IMR-90 (cell line): ENCODE measurements at regions not wholly inside any gene's neighbourhood (a gene's known extent, or its start where the extent isn't known, plus 50 kb on each side); places are given as distances from the start of the nearest gene placed in this dataset.
A peak's percentile ranks its signal among the peaks of the same experiment; 100 is the strongest.

Experiments
- ATAC-seq: fragments of 200-7000 bp; cut with Tn5 transposase; 2 replicates; pipeline ENCODE4 v1.9.1; 2020; ENCODE audit warnings: low read depth, mild to moderate bottlenecking, moderate library complexity
- BruUV-seq: library from RNA; stranded (reverse); fragments of 400-500 nt; replicated peaks from 2 replicates; lab custom pipeline; 2021; lab: Mats Ljungman, UMichigan
- CTCF ChIA-PET: fragments of 300-600 bp; formaldehyde crosslinking; extraction: SDS; loops from one replicate; lab custom pipeline; 2021; ENCODE audit warnings: antibody characterized with exemption; lab: Yijun Ruan, JAX
- POLR2A ChIA-PET: fragments of 300-600 bp; sonication (Branson Sonifier 250); formaldehyde crosslinking; loops from one replicate; lab custom pipeline; 2022; ENCODE audit warnings: antibody characterized with exemption; ENCODE audit not compliant: unreplicated experiment; lab: Charles Lee
- DNase-seq: peaks from one replicate; pipeline ENCODE4 v3.0.0; 2013
- H2AFZ ChIP-seq: replicated peaks from 2 replicates; pipeline ENCODE3; 2013; ENCODE audit warnings: low read length, mild to moderate bottlenecking; ENCODE audit not compliant: poor library complexity
- H2AK5ac ChIP-seq: 2 replicates; pipeline ENCODE4 v1.6.1; 2013; ENCODE audit warnings: low read depth, low read length, inconsistent platforms
- H2AK9ac ChIP-seq: replicated peaks from 2 replicates; pipeline ENCODE3; 2013; ENCODE audit warnings: mild to moderate bottlenecking, low read depth, low read length, moderate library complexity; ENCODE audit not compliant: poor library complexity
- H2BK120ac ChIP-seq: 2 replicates; pipeline ENCODE4 v1.6.1; 2013; ENCODE audit warnings: low read depth, low read length, inconsistent platforms
- H2BK15ac ChIP-seq: 3 replicates; pipeline ENCODE4 v1.6.1; 2013; ENCODE audit warnings: low read depth, low read length, inconsistent platforms
- H2BK20ac ChIP-seq: 2 replicates; pipeline ENCODE4 v1.6.1; 2013; ENCODE audit warnings: low read depth, mild to moderate bottlenecking, inconsistent platforms, low read length, moderate library complexity
- H2BK5ac ChIP-seq: 2 replicates; pipeline ENCODE4 v1.6.1; 2013; ENCODE audit warnings: mild to moderate bottlenecking, low read depth, low read length, inconsistent platforms; ENCODE audit not compliant: poor library complexity, severe bottlenecking
- H3K14ac ChIP-seq: replicated peaks from 2 replicates; pipeline ENCODE4 v1.6.1; 2013; ENCODE audit warnings: low read depth, low read length, inconsistent platforms
- H3K18ac ChIP-seq: 2 replicates; pipeline ENCODE4 v1.6.1; 2013; ENCODE audit warnings: low read depth, low read length, control low read depth
- H3K23ac ChIP-seq: 2 replicates; pipeline ENCODE4 v1.6.1; 2013; ENCODE audit warnings: low read depth, low read length, inconsistent platforms
- H3K27ac ChIP-seq: 2 replicates; pipeline ENCODE4 v1.5.1; 2013; ENCODE audit warnings: mild to moderate bottlenecking, control low read depth, low read length; ENCODE audit not compliant: insufficient read depth
- H3K27me3 ChIP-seq: 2 replicates; pipeline ENCODE4 v1.6.1; 2013; ENCODE audit warnings: low read length; ENCODE audit not compliant: control insufficient read depth, insufficient read depth
- H3K36me3 ChIP-seq: 2 replicates; pipeline ENCODE4 v1.6.1; 2013; ENCODE audit warnings: low read length, mixed read lengths; ENCODE audit not compliant: control insufficient read depth, insufficient read depth
- H3K4ac ChIP-seq: 2 replicates; pipeline ENCODE4 v1.6.1; 2013; ENCODE audit warnings: low read depth, low read length, inconsistent platforms
- H3K4me1 ChIP-seq: 2 replicates; pipeline ENCODE4 v1.6.1; 2013; ENCODE audit warnings: low read length, mixed read lengths; ENCODE audit not compliant: control insufficient read depth, insufficient read depth
- H3K4me2 ChIP-seq: 2 replicates; pipeline ENCODE4 v1.6.1; 2013; ENCODE audit warnings: low read depth, mild to moderate bottlenecking, control low read depth, low read length, moderate library complexity
- H3K4me3 ChIP-seq: 2 replicates; pipeline ENCODE4 v1.5.1; 2013; ENCODE audit warnings: low read depth, mild to moderate bottlenecking, control low read depth, low read length, moderate library complexity; ENCODE audit not compliant: insufficient read depth
- H3K56ac ChIP-seq: 2 replicates; pipeline ENCODE4 v1.6.1; 2013; ENCODE audit warnings: low read length, inconsistent platforms; ENCODE audit not compliant: insufficient read depth; ENCODE audit errors: extremely low read depth
- H3K79me1 ChIP-seq, 2 experiments: 2 replicates each; pipeline ENCODE4 v1.6.1; 2013; ENCODE audit warnings: low read length in 2 of 2, inconsistent platforms in 1 of 2, low read depth in 1 of 2
- H3K9ac ChIP-seq: 2 replicates; pipeline ENCODE4 v1.6.1; 2013; ENCODE audit warnings: low read depth, low read length, control low read depth
- H3K9me1 ChIP-seq: 2 replicates; pipeline ENCODE4 v1.6.1; 2013; ENCODE audit warnings: low read length, inconsistent platforms; ENCODE audit not compliant: insufficient read depth
- H3K9me3 ChIP-seq: 2 replicates; pipeline ENCODE4 v1.6.1; 2013; ENCODE audit warnings: low read length; ENCODE audit not compliant: control insufficient read depth, insufficient read depth
- H4K20me1 ChIP-seq: 2 replicates; pipeline ENCODE4 v1.6.1; 2013; ENCODE audit warnings: low read length, inconsistent platforms; ENCODE audit not compliant: insufficient read depth
- H4K5ac ChIP-seq: 2 replicates; pipeline ENCODE4 v1.6.1; 2013; ENCODE audit warnings: mild to moderate bottlenecking, low read depth, low read length, control low read depth
- H4K8ac ChIP-seq, 2 experiments: 2 replicates each; pipeline ENCODE4 v1.6.1; 2013; ENCODE audit warnings: low read depth in 2 of 2, low read length in 2 of 2, control low read depth in 1 of 2, inconsistent platforms in 1 of 2
- H4K91ac ChIP-seq: 2 replicates; pipeline ENCODE4 v1.6.1; 2013; ENCODE audit warnings: low read depth, low read length, inconsistent platforms; ENCODE audit not compliant: insufficient read depth
- MXI1 ChIP-seq: IDR thresholded peaks from 2 replicates; pipeline ENCODE4 v1.6.1; 2012; ENCODE audit warnings: low read depth, mild to moderate bottlenecking, low read length, moderate library complexity, borderline replicate concordance
- POLR2A ChIP-seq: IDR thresholded peaks from 2 replicates; pipeline ENCODE4 v1.6.1; 2012; ENCODE audit warnings: mild to moderate bottlenecking, low read depth, low read length
- SMC3 ChIP-seq: fragments of 150-350 bp; IDR thresholded peaks from 2 replicates; pipeline ENCODE4 v1.6.1; 2016; ENCODE audit warnings: low read depth, mild to moderate bottlenecking, antibody characterized with exemption, low read length, moderate library complexity
- WGBS, 2 experiments: methylation state at CpG; one replicate each; pipeline versions ENCODE4 v1.1.5 to v1.1.7; 2013; ENCODE audit warnings: missing lambda C conversion rate in 2 of 2; ENCODE audit not compliant: insufficient read length in 1 of 2; ENCODE audit errors: extremely low coverage in 2 of 2; 5-methylcytosine and 5-hydroxymethylcytosine counted together
- dilution Hi-C: fragments of 300-500 bp; cut with HindIII; formaldehyde crosslinking; loops from one replicate; pipeline ENCODE4 v1.14.3; 2018; ENCODE audit warnings: low sequenced_read_pairs; ENCODE audit not compliant: unreplicated experiment
- in situ Hi-C: fragments of 300-500 bp; cut with MboI; formaldehyde crosslinking; loops from 3 replicates; pipeline ENCODE4 v1.14.3; 2019; ENCODE audit warnings: low sequenced_read_pairs, inconsistent platforms, mixed read lengths
- intact Hi-C: fragments of 100-400 bp; cut with micrococcal nuclease; formaldehyde crosslinking; loops from 2 replicates; pipeline ENCODE4 v1.10.0; 2022

- dilution Hi-C loops (no loop called here), intact Hi-C loops (no loop called here), in situ Hi-C loops (no loop called here)
- Histone ChIP-seq H2BK20ac (no peak overlapping the region), H2AK5ac (no peak overlapping the region), H4K91ac (no peak overlapping the region), H3K27me3 (no peaks in the 10 kb centered on the region; the same call in 1 of the 2 replicates), H3K4me1 (peaks cover 18% of the 10 kb centered on the region), H3K9me1 (peaks cover 4% of the 10 kb centered on the region; the same call in 1 of the 2 replicates), H3K27ac (no peak overlapping the region), H2BK5ac (no peak overlapping the region), H3K4me3 (no peak overlapping the region), H3K4ac (peak overlapping the region; percentile 16; the same call in 1 of the 2 replicates), H4K20me1 (no peaks in the 10 kb centered on the region), H3K4me2 (no peak overlapping the region), H2AK9ac (no peak overlapping the region), H2AFZ (no peak overlapping the region), H4K5ac (no peak overlapping the region), H3K56ac (no peak overlapping the region), H3K9ac (no peak overlapping the region), H4K8ac (no peak overlapping the region), H3K23ac (no peak overlapping the region), H3K79me1 (no peaks in the 10 kb centered on the region), H3K9me3 (0 out of 2 replicates have a peak, but pooled peaks cover 3% of the 10 kb centered on the region), H3K36me3 (no peaks in the 10 kb centered on the region), H2BK120ac (peak overlapping the region; percentile 40; the same call in 1 of the 2 replicates), H3K18ac (no peak overlapping the region), H2BK15ac (no peak overlapping the region), H3K14ac (no peak overlapping the region)
- 67% methylated on average over 1 of the region's 4 CpGs; no CpG with 5 or more reads in 1 of the 2 experiments for WGBS, 2 experiments
- ChIA-PET POLR2A (interaction anchor here (0.6 kb wide), 1 partner anchor 142 kb away, joined by 10 read pairs; no protein-coding TSS in a partner anchor), CTCF (no interaction called here)
- BruUV-seq: no TSS peak
- DNase-seq: no peak
- no peak for TF ChIP-seq POLR2A
- TF ChIP-seq MXI1: no peak
- TF ChIP-seq SMC3: no peak
- no peak for ATAC-seq
These were observed 106.4 kb downstream of the RHOU start for GRCh38 chr1:228841632-228842031.
